PC-3 (cell line): ENCODE measurements at regions not wholly inside any gene's neighbourhood (a gene's known extent, or its start where the extent isn't known, plus 50 kb on each side); places are given as distances from the start of the nearest gene placed in this dataset.

Experiments used
- ATAC-seq: fragments of 200-7000 bp; cut with Tn5 transposase; 2 replicates; pipeline ENCODE4 v1.9.1; 2020; ENCODE audit warnings: mild to moderate bottlenecking, moderate library complexity
- BruUV-seq: library from RNA; stranded (reverse); fragments of 400-500 nt; replicated peaks from 2 replicates; lab custom pipeline; 2021; lab: Mats Ljungman, UMichigan
- CTCF ChIA-PET: fragments of 300-600 bp; sonication (Branson Sonifier 250); formaldehyde crosslinking; loops from one replicate; lab custom pipeline; 2022; ENCODE audit warnings: antibody characterized with exemption; lab: Charles Lee
- POLR2A ChIA-PET: fragments of 300-600 bp; sonication (Branson Sonifier 250); formaldehyde crosslinking; loops from one replicate; lab custom pipeline; 2022; ENCODE audit warnings: antibody characterized with exemption; ENCODE audit not compliant: unreplicated experiment; lab: Charles Lee
- DNase-seq: peaks from one replicate; pipeline ENCODE4 v3.0.0-alpha.2; 2015
- H2AFZ ChIP-seq: fragments of 300-600 bp; sonication (generic); 2 replicates; pipeline ENCODE4 v1.6.0; 2016; ENCODE audit warnings: antibody characterized with exemption, low read length
- H3F3A ChIP-seq: fragments of 300-600 bp; sonication (generic); one replicate; pipeline ENCODE4 v1.6.0; 2017; ENCODE audit warnings: antibody characterized with exemption, low read length, control low read depth, mild to moderate bottlenecking; ENCODE audit not compliant: unreplicated experiment
- H3K27ac ChIP-seq: fragments of 300-600 bp; sonication (generic); 2 replicates; pipeline ENCODE4 v1.5.1; 2016; ENCODE audit warnings: mild to moderate bottlenecking, low read length
- H3K27me3 ChIP-seq: fragments of 300-600 bp; sonication (generic); 2 replicates; pipeline ENCODE4 v1.6.1; 2016; ENCODE audit warnings: low read length, mixed read lengths
- H3K36me3 ChIP-seq: fragments of 300-600 bp; sonication (generic); 2 replicates; pipeline ENCODE4 v1.6.1; 2016; ENCODE audit warnings: low read depth, mixed run types, low read length, mixed read lengths
- H3K4me1 ChIP-seq: fragments of 300-600 bp; sonication (generic); 2 replicates; pipeline ENCODE4 v1.5.1; 2016; ENCODE audit warnings: low read length; ENCODE audit not compliant: insufficient read depth
- H3K4me2 ChIP-seq: fragments of 300-600 bp; sonication (generic); 2 replicates; pipeline ENCODE4 v1.6.0; 2016; ENCODE audit warnings: low read length
- H3K4me3 ChIP-seq: fragments of 300-600 bp; sonication (generic); 2 replicates; pipeline ENCODE4 v1.5.1; 2016; ENCODE audit warnings: mild to moderate bottlenecking, low read length, mixed read lengths
- H3K79me2 ChIP-seq: fragments of 300-600 bp; sonication (generic); 2 replicates; pipeline ENCODE4 v1.6.1; 2017; ENCODE audit warnings: low read length, mixed read lengths
- H3K9ac ChIP-seq: fragments of 300-600 bp; sonication (generic); 2 replicates; pipeline ENCODE4 v1.6.0; 2016; ENCODE audit warnings: mild to moderate bottlenecking, low read length
- H3K9me2 ChIP-seq: fragments of 300-600 bp; sonication (generic); replicated peaks from 2 replicates; pipeline ENCODE4 v1.6.1; 2016; ENCODE audit warnings: mixed run types, low read length, mixed read lengths
- H3K9me3 ChIP-seq: fragments of 300-600 bp; sonication (generic); 2 replicates; pipeline ENCODE4 v1.6.1; 2016; ENCODE audit warnings: low read length, mixed read lengths
- H4K20me1 ChIP-seq: fragments of 300-600 bp; sonication (generic); 2 replicates; pipeline ENCODE4 v1.6.1; 2016; ENCODE audit warnings: low read length, mixed read lengths
- CTCF ChIP-seq: fragments of 300-600 bp; sonication (generic); conservative IDR thresholded peaks from 2 replicates; pipeline ENCODE4 v1.5.1; 2017; ENCODE audit warnings: antibody characterized with exemption, low read depth, mild to moderate bottlenecking, low read length
- EZH2 ChIP-seq: fragments of 300-600 bp; sonication (generic); IDR thresholded peaks from one replicate; pipeline ENCODE4 v1.6.1; 2017; ENCODE audit warnings: antibody characterized with exemption, mild to moderate bottlenecking, low read length; ENCODE audit not compliant: unreplicated experiment
- EZH2phosphoT487 ChIP-seq: fragments of 300-600 bp; sonication (generic); IDR thresholded peaks from 2 replicates; pipeline ENCODE4 v1.6.1; 2018; ENCODE audit warnings: mild to moderate bottlenecking, antibody characterized with exemption, low read length, borderline replicate concordance
- intact Hi-C: fragments of 100-400 bp; cut with micrococcal nuclease; formaldehyde crosslinking; loops from 2 replicates; pipeline ENCODE4 v1.9.0; 2023

DNA sequence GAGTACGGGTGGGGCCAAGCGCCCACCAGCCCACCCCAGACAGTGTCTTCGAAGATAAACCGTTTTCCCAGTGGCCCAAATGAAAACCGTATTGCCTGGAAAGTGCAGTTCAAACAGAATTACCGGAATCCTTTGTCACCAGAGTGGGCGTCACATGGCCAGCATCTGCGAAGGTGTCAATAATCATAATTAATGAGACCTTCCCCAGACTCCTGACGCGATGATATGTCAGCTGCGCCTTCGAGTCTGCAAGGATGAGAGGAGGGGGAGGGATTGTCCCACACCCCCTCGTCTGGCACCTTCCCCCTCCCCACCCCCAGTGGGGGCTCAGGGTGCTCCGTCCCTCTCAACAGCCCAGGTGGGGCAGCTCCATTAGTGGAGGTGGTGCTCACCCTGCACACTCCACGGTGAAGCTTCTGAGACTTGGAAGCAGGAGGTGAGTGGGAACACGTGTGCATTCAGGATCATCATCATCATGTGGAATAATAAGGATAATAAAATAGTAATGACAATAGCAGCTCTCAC is 215.1 kb downstream of the PTPRU start:
- DNase-seq (no peak), ATAC-seq (no peak)
- POLR2A ChIA-PET, result no interaction called here
- Histone ChIP-seq H2AFZ (no peak overlapping the region), H3K4me3 (no peak overlapping the region), H4K20me1 (no peaks in the 10 kb centered on the region), H3K27me3 (no peaks in the 10 kb centered on the region), H3K9ac (no peak overlapping the region), H3K27ac (no peak overlapping the region), H3K36me3 (no peaks in the 10 kb centered on the region), H3K79me2 (no peaks in the 10 kb centered on the region), H3K9me3 (no peaks in the 10 kb centered on the region), H3K9me2 (no peaks in the 10 kb centered on the region), H3F3A (no peaks in the 10 kb centered on the region), H3K4me2 (no peak overlapping the region), H3K4me1 (no peaks in the 10 kb centered on the region)
- CTCF ChIA-PET, result no interaction called here
- BruUV-seq, result no TSS peak
- intact Hi-C loops, result no loop called here
- TF ChIP-seq CTCF (no peak), EZH2 (no peak), EZH2phosphoT487 (no peak)

DNA sequence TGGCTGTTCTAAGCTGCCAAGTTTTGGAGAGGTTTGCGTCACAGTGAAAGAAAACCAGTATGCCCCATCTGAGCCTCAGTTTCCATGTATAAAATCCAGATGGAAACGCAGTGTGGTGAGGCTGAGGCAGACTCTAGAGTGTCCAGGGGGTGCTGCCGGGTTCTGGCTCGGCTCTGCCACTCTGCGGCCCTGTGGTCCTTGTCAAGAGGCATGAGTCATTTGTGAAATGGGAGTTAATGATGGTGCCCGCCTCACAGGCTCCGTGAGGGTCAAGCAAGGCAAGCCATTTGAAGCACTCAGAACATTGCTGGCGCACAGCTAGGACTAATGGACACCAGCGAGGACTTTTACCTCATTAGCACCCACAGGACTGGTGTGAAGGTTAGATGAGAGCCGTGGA is 214.3 kb downstream of the PTPRU start:
- no peaks in the 10 kb centered on the region for H3K9me3 ChIP-seq
- H3K4me1 ChIP-seq, result no peaks in the 10 kb centered on the region
- BruUV-seq, result no TSS peak
- ChIA-PET CTCF (no interaction called here), POLR2A (no interaction called here)
- H3K9ac ChIP-seq, result no peak overlapping the region
- no peaks in the 10 kb centered on the region for H3F3A ChIP-seq
- no peaks in the 10 kb centered on the region for H3K9me2 ChIP-seq
- no peak overlapping the region for H3K27ac ChIP-seq
- intact Hi-C loops, result no loop called here
- no peak overlapping the region for H3K4me2 ChIP-seq
- H3K36me3 ChIP-seq, result no peaks in the 10 kb centered on the region
- DNase-seq (no peak), ATAC-seq (no peak)
- H2AFZ ChIP-seq, result no peak overlapping the region
- no peaks in the 10 kb centered on the region for H3K79me2 ChIP-seq
- TF ChIP-seq EZH2 (no peak), EZH2phosphoT487 (no peak), CTCF (no peak)
- no peaks in the 10 kb centered on the region for H4K20me1 ChIP-seq
- H3K4me3 ChIP-seq, result no peak overlapping the region
- H3K27me3 ChIP-seq, result no peaks in the 10 kb centered on the region

DNA sequence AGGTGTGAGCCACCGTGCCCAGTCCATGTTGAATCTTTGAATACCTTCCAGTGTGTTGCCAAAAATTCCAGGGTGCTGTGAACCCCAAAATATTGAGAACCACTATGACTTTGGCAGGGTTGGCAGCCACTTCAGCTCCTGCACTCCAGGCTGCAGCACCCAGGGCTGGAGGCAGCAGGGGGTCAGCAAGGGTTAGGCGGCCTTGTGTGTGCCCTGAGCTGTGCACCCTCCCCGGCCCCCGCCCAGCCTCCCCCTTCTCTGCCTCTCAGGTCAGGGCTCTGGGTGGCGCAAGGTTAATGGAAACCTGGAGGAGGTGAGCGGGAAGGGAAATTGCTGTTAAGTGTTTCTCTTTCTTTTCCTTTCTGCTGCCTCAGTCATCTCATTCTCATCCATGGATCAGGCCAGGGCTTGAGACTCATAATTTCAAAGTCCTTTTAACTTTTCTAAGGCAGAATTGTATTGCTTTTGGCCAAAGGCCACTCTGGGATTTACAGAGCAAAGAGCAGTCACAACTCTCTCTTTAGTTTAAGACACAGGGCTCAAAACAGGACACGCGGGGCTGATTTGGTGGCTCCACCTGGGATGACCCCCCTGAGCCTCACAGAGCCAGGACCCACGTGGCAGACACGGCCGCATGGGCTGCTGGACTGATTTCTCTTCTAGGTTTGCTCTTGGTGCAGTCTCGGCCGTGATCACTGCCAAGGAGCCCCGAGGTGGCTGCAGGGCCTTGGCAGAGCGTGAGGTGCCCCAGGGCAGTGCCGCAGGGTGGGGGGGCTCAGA is 212.3 kb downstream of the PTPRU start:
- Histone ChIP-seq H2AFZ (no peak overlapping the region), H3F3A (no peaks in the 10 kb centered on the region), H3K4me3 (no peak overlapping the region), H3K27me3 (no peaks in the 10 kb centered on the region), H3K36me3 (no peaks in the 10 kb centered on the region), H3K9me2 (no peaks in the 10 kb centered on the region), H3K9ac (no peak overlapping the region), H3K79me2 (no peaks in the 10 kb centered on the region), H3K4me1 (no peaks in the 10 kb centered on the region), H4K20me1 (no peaks in the 10 kb centered on the region), H3K27ac (no peak overlapping the region), H3K9me3 (no peaks in the 10 kb centered on the region), H3K4me2 (no peak overlapping the region)
- ChIA-PET POLR2A (no interaction called here), CTCF (no interaction called here)
- no TSS peak for BruUV-seq
- intact Hi-C loops, result no loop called here
- ATAC-seq (no peak), DNase-seq (no peak)
- TF ChIP-seq CTCF (no peak), EZH2 (no peak), EZH2phosphoT487 (no peak)
